ENCODE measurements at regions not wholly inside any gene's neighbourhood (a gene's known extent, or its start where the extent isn't known, plus 50 kb on each side); places are given as distances from the start of the nearest gene placed in this dataset.

DNA sequence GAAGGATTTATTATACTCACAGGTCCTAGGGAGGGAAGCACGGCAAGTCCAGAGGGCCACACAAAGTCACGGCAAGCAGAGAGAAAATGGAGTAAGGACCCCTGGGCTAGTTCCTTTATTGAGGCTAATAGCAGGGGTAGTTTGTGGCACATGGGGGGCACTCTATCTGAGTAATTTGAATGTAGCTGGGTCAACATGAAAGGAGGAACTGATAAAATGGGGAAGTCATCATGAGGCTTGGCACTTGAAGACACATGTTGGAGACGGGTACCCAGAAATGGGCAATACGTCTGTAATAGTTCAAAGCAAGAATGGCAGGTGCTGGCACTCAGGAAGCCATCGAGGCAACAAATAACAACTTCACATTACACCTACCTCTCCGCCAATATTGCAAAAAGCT is 1136.4 kb downstream of the MRPL39 start:
- TF ChIP-seq, protein P1, sequence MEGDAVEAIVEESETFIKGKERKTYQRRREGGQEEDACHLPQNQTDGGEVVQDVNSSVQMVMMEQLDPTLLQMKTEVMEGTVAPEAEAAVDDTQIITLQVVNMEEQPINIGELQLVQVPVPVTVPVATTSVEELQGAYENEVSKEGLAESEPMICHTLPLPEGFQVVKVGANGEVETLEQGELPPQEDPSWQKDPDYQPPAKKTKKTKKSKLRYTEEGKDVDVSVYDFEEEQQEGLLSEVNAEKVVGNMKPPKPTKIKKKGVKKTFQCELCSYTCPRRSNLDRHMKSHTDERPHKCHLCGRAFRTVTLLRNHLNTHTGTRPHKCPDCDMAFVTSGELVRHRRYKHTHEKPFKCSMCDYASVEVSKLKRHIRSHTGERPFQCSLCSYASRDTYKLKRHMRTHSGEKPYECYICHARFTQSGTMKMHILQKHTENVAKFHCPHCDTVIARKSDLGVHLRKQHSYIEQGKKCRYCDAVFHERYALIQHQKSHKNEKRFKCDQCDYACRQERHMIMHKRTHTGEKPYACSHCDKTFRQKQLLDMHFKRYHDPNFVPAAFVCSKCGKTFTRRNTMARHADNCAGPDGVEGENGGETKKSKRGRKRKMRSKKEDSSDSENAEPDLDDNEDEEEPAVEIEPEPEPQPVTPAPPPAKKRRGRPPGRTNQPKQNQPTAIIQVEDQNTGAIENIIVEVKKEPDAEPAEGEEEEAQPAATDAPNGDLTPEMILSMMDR (IDR thresholded peaks at IDR 0.05; ENCODE audit: low read depth, low read length, missing control alignments) = no peak
- in situ Hi-C loops (cut with HindIII; ENCODE audit: low sequenced_read_pairs) = no loop called here
- DNase-seq (ENCODE audit: low read depth) = no peak
- H3K4me3 ChIP-seq (ENCODE audit: low read depth, low read length) = no peak overlapping the region

DNA sequence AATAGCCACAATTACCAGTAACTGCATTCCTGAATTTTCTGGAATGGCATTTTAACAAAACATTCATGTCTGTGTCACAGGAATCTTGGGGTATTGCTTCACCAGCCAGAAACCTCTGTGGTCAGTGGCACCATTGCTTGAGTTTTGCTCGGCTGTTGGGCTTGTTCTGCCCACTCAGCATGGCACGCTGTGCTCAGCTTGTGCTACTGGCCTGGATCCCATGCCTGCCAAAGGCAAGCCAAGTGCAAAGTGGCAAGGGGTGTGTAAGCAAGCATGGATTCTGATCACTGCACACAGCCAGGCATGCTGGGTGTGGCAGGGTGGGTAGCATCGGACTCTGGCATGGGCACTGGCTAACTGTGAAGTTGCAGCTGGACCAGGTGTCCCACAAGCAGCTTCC is 1150.9 kb downstream of the MRPL39 start:
- H3K4me3 ChIP-seq (ENCODE audit: low read depth, low read length) = no peak overlapping the region
- in situ Hi-C loops (cut with HindIII; ENCODE audit: low sequenced_read_pairs) = no loop called here
- DNase-seq (ENCODE audit: low read depth) = peak; percentile 15
- TF ChIP-seq, protein P1 (IDR thresholded peaks at IDR 0.05; ENCODE audit: low read depth, low read length, missing control alignments) = no peak

DNA sequence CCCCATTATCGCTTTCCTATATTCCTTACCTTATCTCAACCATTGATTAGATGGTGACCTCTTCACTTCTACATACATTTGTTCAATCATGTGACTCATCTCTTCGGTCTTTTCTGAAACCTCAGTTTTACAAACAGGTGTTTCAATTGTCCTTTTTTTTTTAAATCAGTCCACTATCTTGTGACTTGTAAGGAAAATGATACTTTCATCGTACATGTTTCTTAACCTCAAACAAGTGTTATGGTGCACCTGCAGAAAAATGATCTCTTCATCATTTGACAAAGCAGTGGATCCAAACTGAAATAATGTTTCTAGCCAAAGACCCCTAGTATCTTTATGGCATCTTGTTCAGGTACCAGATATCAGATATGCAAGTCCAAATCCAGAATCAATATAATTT is 1157.2 kb downstream of the MRPL39 start:
- H3K4me3 ChIP-seq (ENCODE audit: low read depth, low read length) = no peak overlapping the region
- in situ Hi-C loops (cut with HindIII; ENCODE audit: low sequenced_read_pairs) = no loop called here
- TF ChIP-seq, protein P1 (IDR thresholded peaks at IDR 0.05; ENCODE audit: low read depth, low read length, missing control alignments) = no peak
- DNase-seq (ENCODE audit: low read depth) = no peak

DNA sequence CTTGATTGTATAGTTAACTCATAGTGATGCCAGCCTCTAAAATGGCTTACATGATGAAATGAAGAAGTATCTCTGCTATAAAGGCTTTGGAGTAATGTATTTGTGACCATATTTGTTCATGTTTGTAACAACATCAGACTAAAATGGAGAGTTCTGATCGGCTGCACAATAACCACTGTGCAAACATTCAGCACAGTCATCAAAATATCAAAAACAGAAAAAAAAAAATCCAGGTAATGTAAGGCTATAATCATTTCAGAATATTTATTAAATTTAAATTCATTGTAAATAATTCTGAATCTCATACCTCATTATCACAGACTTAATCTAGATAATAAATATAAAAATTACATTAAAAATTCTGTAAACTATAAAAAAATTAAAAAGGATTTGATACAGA is 1161.8 kb downstream of the MRPL39 start:
- in situ Hi-C loops (cut with HindIII; ENCODE audit: low sequenced_read_pairs) = no loop called here
- H3K4me3 ChIP-seq (ENCODE audit: low read depth, low read length) = no peak overlapping the region
- no peak for DNase-seq (ENCODE audit: low read depth)
- TF ChIP-seq, protein P1 (IDR thresholded peaks at IDR 0.05; ENCODE audit: low read depth, low read length, missing control alignments) = no peak

DNA sequence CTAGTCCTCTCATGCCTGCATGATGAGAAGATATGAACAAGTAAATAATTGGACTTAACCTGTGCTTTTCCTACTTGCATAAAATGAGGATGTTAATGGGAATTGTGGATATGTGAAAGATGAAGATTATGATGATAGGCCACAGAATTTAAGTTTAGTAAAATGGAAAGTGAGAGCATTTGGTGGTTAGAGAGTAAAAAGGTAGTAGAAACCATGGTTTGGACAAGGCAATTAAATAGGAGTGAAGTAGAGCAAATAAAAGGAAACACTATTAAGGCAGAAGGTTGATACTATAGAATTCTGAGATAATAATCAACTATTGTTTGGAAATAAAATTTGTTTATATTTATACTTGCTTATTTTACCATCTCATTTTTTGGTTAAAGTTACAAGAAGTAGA is 1162.5 kb downstream of the MRPL39 start:
- TF ChIP-seq, protein P1 (IDR thresholded peaks at IDR 0.05; ENCODE audit: low read depth, low read length, missing control alignments) = no peak
- no peak overlapping the region for H3K4me3 ChIP-seq (ENCODE audit: low read depth, low read length)
- in situ Hi-C loops (cut with HindIII; ENCODE audit: low sequenced_read_pairs) = no loop called here
- DNase-seq (ENCODE audit: low read depth) = no peak

DNA sequence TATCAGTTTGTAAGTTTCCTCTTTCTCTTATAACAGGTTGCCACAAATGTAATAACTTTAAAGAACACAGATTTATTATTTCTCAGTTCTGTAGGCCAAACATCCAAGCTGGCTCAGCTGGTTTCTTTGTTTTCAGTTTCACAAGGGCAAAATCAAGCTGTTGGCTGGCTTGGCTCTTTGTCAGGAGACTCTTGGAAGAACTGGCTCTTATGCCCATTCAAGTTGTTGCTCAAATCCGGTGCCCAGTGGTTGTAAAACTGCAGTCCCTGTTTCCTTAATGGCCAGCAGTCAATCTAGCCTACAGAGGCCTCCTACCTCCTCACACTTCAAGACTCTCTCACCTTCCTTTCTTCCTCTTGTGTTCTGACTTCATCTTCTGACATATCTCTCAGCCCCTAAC is 1171.0 kb downstream of the MRPL39 start:
- in situ Hi-C loops (cut with HindIII; ENCODE audit: low sequenced_read_pairs) = no loop called here

More for the DNA sequence above, 1171.0 kb downstream of the MRPL39 start:
- DNase-seq (ENCODE audit: low read depth) = no peak
- TF ChIP-seq, protein P1 (IDR thresholded peaks at IDR 0.05; ENCODE audit: low read depth, low read length, missing control alignments) = no peak
- no peak overlapping the region for H3K4me3 ChIP-seq (ENCODE audit: low read depth, low read length)
